MM.1S (cell line): ENCODE measurements at regions not wholly inside any gene's neighbourhood (a gene's known extent, or its start where the extent isn't known, plus 50 kb on each side); places are given as distances from the start of the nearest gene placed in this dataset.

Experiments used
- DNase-seq: peaks from one replicate; pipeline ENCODE4 v3.0.0-alpha.2; 2015
- H2AFZ ChIP-seq: fragments of 300-600 bp; sonication (generic); 2 replicates; pipeline ENCODE4 v1.6.0; 2016; ENCODE audit warnings: antibody characterized with exemption, low read length
- H3F3A ChIP-seq: fragments of 300-600 bp; sonication (generic); 2 replicates; pipeline ENCODE4 v1.6.1; 2016; ENCODE audit warnings: mild to moderate bottlenecking, antibody characterized with exemption, low read length, moderate library complexity, mixed read lengths; ENCODE audit not compliant: insufficient read depth
- H3K27ac ChIP-seq: fragments of 300-600 bp; sonication (generic); 2 replicates; pipeline ENCODE4 v1.5.1; 2016; ENCODE audit warnings: mild to moderate bottlenecking, low read length
- H3K27me3 ChIP-seq: fragments of 300-600 bp; sonication (generic); replicated peaks from 2 replicates; pipeline ENCODE4 v1.6.0; 2016; ENCODE audit warnings: low read length; ENCODE audit not compliant: insufficient read depth
- H3K36me3 ChIP-seq: fragments of 300-600 bp; sonication (generic); replicated peaks from 2 replicates; pipeline ENCODE4 v1.6.1; 2016; ENCODE audit warnings: mild to moderate bottlenecking, low read length, mixed read lengths; ENCODE audit not compliant: insufficient read depth
- H3K4me1 ChIP-seq: fragments of 300-600 bp; sonication (generic); 2 replicates; pipeline ENCODE4 v1.6.1; 2016; ENCODE audit warnings: low read length, mixed read lengths
- H3K4me2 ChIP-seq: fragments of 300-600 bp; sonication (generic); 2 replicates; pipeline ENCODE4 v1.6.0; 2016; ENCODE audit warnings: low read depth, low read length
- H3K4me3 ChIP-seq: fragments of 300-600 bp; sonication (generic); 2 replicates; pipeline ENCODE4 v1.5.1; 2016; ENCODE audit warnings: low read length, mixed read lengths
- H3K79me2 ChIP-seq: fragments of 300-600 bp; sonication (generic); 2 replicates; pipeline ENCODE4 v1.6.1; 2016; ENCODE audit warnings: mixed run types, low read length, mixed read lengths
- H3K9ac ChIP-seq: fragments of 300-600 bp; sonication (generic); 2 replicates; pipeline ENCODE4 v1.6.1; 2016; ENCODE audit warnings: low read length, mixed read lengths
- H3K9me2 ChIP-seq: fragments of 300-600 bp; sonication (generic); replicated peaks from 2 replicates; pipeline ENCODE4 v1.6.1; 2016; ENCODE audit warnings: mild to moderate bottlenecking, low read length, mixed read lengths; ENCODE audit not compliant: insufficient read depth
- H3K9me3 ChIP-seq: fragments of 300-600 bp; sonication (generic); replicated peaks from 2 replicates; pipeline ENCODE4 v1.6.1; 2016; ENCODE audit warnings: mild to moderate bottlenecking, low read length, mixed read lengths; ENCODE audit not compliant: insufficient read depth
- H4K20me1 ChIP-seq: fragments of 300-600 bp; sonication (generic); 2 replicates; pipeline ENCODE4 v1.6.1; 2016; ENCODE audit warnings: mild to moderate bottlenecking, low read length, moderate library complexity, mixed read lengths; ENCODE audit not compliant: insufficient read depth
- EZH2 ChIP-seq: fragments of 300-600 bp; sonication (generic); optimal IDR thresholded peaks from 2 replicates; pipeline ENCODE3; 2017; ENCODE audit warnings: low read depth, mild to moderate bottlenecking, antibody characterized with exemption, low read length, mixed read lengths
- EZH2phosphoT487 ChIP-seq: fragments of 300-600 bp; sonication (generic); IDR thresholded peaks from 2 replicates; pipeline ENCODE4 v1.6.1; 2018; ENCODE audit warnings: antibody characterized with exemption, low read length
- TF ChIP-seq, protein P1 (sequence below): fragments of 300-600 bp; sonication (generic); IDR thresholded peaks from 2 replicates; pipeline ENCODE4 v1.5.1; 2016; ENCODE audit warnings: antibody characterized with exemption, low read length, mixed read lengths

GRCh38 chr2:145410086-145410485, 890.2 kb upstream of the ZEB2 start:
- Histone ChIP-seq H3F3A (peaks cover 26% of the 10 kb centered on the region), H3K9me2 (no peaks in the 10 kb centered on the region), H3K4me1 (peaks cover 30% of the 10 kb centered on the region), H3K27ac (no peak overlapping the region), H4K20me1 (no peaks in the 10 kb centered on the region), H3K27me3 (peaks cover 23% of the 10 kb centered on the region), H3K79me2 (no peaks in the 10 kb centered on the region), H3K4me2 (no peak overlapping the region), H3K4me3 (no peak overlapping the region), H3K36me3 (no peaks in the 10 kb centered on the region), H3K9ac (no peak overlapping the region), H3K9me3 (no peaks in the 10 kb centered on the region), H2AFZ (no peak overlapping the region)
- no peak for DNase-seq
- TF ChIP-seq EZH2phosphoT487 (no peak), EZH2 (no peak)
- TF ChIP-seq, protein P1, sequence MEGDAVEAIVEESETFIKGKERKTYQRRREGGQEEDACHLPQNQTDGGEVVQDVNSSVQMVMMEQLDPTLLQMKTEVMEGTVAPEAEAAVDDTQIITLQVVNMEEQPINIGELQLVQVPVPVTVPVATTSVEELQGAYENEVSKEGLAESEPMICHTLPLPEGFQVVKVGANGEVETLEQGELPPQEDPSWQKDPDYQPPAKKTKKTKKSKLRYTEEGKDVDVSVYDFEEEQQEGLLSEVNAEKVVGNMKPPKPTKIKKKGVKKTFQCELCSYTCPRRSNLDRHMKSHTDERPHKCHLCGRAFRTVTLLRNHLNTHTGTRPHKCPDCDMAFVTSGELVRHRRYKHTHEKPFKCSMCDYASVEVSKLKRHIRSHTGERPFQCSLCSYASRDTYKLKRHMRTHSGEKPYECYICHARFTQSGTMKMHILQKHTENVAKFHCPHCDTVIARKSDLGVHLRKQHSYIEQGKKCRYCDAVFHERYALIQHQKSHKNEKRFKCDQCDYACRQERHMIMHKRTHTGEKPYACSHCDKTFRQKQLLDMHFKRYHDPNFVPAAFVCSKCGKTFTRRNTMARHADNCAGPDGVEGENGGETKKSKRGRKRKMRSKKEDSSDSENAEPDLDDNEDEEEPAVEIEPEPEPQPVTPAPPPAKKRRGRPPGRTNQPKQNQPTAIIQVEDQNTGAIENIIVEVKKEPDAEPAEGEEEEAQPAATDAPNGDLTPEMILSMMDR, result no peak

DNA sequence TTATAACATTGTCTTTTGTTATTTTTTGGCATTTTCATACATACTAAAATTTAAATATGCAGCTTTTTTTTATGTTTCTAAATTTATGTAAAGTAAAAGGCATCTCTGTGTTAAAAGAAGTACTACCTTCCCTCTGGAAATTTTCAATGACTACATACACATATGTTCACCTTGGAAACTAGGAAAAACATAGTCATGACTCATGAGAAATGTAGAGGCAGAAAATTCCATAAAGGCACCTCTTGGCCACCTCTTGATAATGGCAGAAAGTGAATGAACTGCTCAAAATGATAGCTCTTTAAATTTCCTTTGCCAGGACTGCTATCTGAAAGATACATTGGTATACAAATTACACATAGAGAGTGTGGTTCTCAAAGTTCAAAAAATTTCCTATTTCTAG, 889.1 kb upstream of the ZEB2 start:
- TF ChIP-seq, protein P1, result no peak
- TF ChIP-seq EZH2phosphoT487 (no peak), EZH2 (no peak)
- Histone ChIP-seq H3K9ac (no peak overlapping the region), H3K36me3 (no peaks in the 10 kb centered on the region), H4K20me1 (no peaks in the 10 kb centered on the region), H3K27me3 (peaks cover 23% of the 10 kb centered on the region), H3K9me3 (no peaks in the 10 kb centered on the region), H3K4me3 (no peak overlapping the region), H3K79me2 (no peaks in the 10 kb centered on the region), H3K27ac (no peak overlapping the region), H3K4me1 (peaks cover 30% of the 10 kb centered on the region), H3F3A (peaks cover 26% of the 10 kb centered on the region), H2AFZ (no peak overlapping the region), H3K4me2 (no peak overlapping the region), H3K9me2 (no peaks in the 10 kb centered on the region)
- DNase-seq, result no peak

- H3K9ac ChIP-seq, result no peak overlapping the region
- H3K4me3 ChIP-seq, result no peak overlapping the region
- no peak overlapping the region for H3K4me2 ChIP-seq
- H3K27ac ChIP-seq, result no peak overlapping the region
- no peaks in the 10 kb centered on the region for H3F3A ChIP-seq
- H4K20me1 ChIP-seq, result no peaks in the 10 kb centered on the region
- H3K9me3 ChIP-seq, result no peaks in the 10 kb centered on the region
- H3K9me2 ChIP-seq, result no peaks in the 10 kb centered on the region
- peaks cover 11% of the 10 kb centered on the region; the same call in 1 of the 2 replicates for H3K27me3 ChIP-seq
- H3K79me2 ChIP-seq, result no peaks in the 10 kb centered on the region
- no peaks in the 10 kb centered on the region for H3K36me3 ChIP-seq
- TF ChIP-seq EZH2 (no peak), EZH2phosphoT487 (no peak)
- TF ChIP-seq, protein P1, result no peak
- no peak for DNase-seq
- H2AFZ ChIP-seq, result no peak overlapping the region
- no peaks in the 10 kb centered on the region for H3K4me1 ChIP-seq
These were observed 884.8 kb upstream of the ZEB2 start for GRCh38 chr2:145404690-145405089.
